ENCODE measurements at regions not wholly inside any gene's neighbourhood (a gene's known extent, or its start where the extent isn't known, plus 50 kb on each side); places are given as distances from the start of the nearest gene placed in this dataset.
"Not testable (repeated sequence)": the region's sequence is repeated elsewhere in the genome, so short reads cannot be mapped to it uniquely, and the experiment has no call there.

GRCh38 chr5:85428426-85428934 is 1043.8 kb upstream of the EDIL3 start:
- DNase-seq = no peak

GRCh38 chr5:85431726-85432125 is 1047.0 kb upstream of the EDIL3 start:
- not testable (repeated sequence) for DNase-seq

- no peak for DNase-seq
Measured at GRCh38 chr5:85441156-85441555, 1056.5 kb upstream of the EDIL3 start.

GRCh38 chr5:85441853-85442252 is 1057.2 kb upstream of the EDIL3 start:
- no peak for DNase-seq

- no peak for DNase-seq
Measured at GRCh38 chr5:85452322-85453025, 1067.8 kb upstream of the EDIL3 start.

- no peak for DNase-seq
Measured at GRCh38 chr5:85453026-85453349, 1068.3 kb upstream of the EDIL3 start.

- no peak for DNase-seq
Measured at GRCh38 chr5:85458319-85458718, 1073.6 kb upstream of the EDIL3 start.

- no peak for DNase-seq
Measured at GRCh38 chr5:85462957-85463356, 1078.3 kb upstream of the EDIL3 start.

- no peak for DNase-seq
Measured at GRCh38 chr5:85466423-85466822, 1081.7 kb upstream of the EDIL3 start.

GRCh38 chr5:85472749-85473148 is 1088.1 kb upstream of the EDIL3 start:
- DNase-seq = no peak

GRCh38 chr5:85475151-85475550 is 1090.5 kb upstream of the EDIL3 start:
- not testable (repeated sequence) for DNase-seq

GRCh38 chr5:85476617-85477016 is 1091.9 kb upstream of the EDIL3 start:
- no peak for DNase-seq

- no peak for DNase-seq
Measured at GRCh38 chr5:85479849-85480248, 1095.2 kb upstream of the EDIL3 start.

GRCh38 chr5:85484982-85485574 is 1100.4 kb upstream of the EDIL3 start:
- no peak for DNase-seq

- no peak for DNase-seq
Measured at GRCh38 chr5:85488295-85488694, 1103.6 kb upstream of the EDIL3 start.

- DNase-seq = no peak
Measured at GRCh38 chr5:85500869-85501268, 1116.2 kb upstream of the EDIL3 start.

GRCh38 chr5:85512896-85513295 is 1104.8 kb upstream of the COX7C start:
- DNase-seq = no peak

- DNase-seq = no peak
Measured at GRCh38 chr5:85515588-85515987, 1102.2 kb upstream of the COX7C start.

GRCh38 chr5:85517386-85517785 is 1100.4 kb upstream of the COX7C start:
- DNase-seq = no peak

GRCh38 chr5:85533341-85534047 is 1084.2 kb upstream of the COX7C start:
- no peak for DNase-seq

- no peak for DNase-seq
Measured at GRCh38 chr5:85538362-85538761, 1079.4 kb upstream of the COX7C start.

- no peak for DNase-seq
Measured at GRCh38 chr5:85545129-85545528, 1072.6 kb upstream of the COX7C start.

GRCh38 chr5:85549229-85549628 is 1068.5 kb upstream of the COX7C start:
- no peak for DNase-seq
